ENCODE measurements at regions not wholly inside any gene's neighbourhood (a gene's known extent, or its start where the extent isn't known, plus 50 kb on each side); places are given as distances from the start of the nearest gene placed in this dataset.

- H3K9me2 ChIP-seq (replicated peaks; ENCODE audit: insufficient read depth, low read length): no peaks in the 10 kb centered on the region
- H3K36me3 ChIP-seq (ENCODE audit: insufficient read depth, low read length): no peaks in the 10 kb centered on the region
- H3K27ac ChIP-seq (ENCODE audit: low read length): no peak overlapping the region
- no peaks in the 10 kb centered on the region for H3K9me3 ChIP-seq (ENCODE audit: low read length)
- no peaks in the 10 kb centered on the region for H4K20me1 ChIP-seq (ENCODE audit: insufficient read depth, low read depth, low read length)
- H3K27me3 ChIP-seq (ENCODE audit: low read length): peaks cover 2% of the 10 kb centered on the region; the same call in 1 of the 2 replicates
- H3K4me3 ChIP-seq (ENCODE audit: low read length): no peak overlapping the region
- H2AFZ ChIP-seq (ENCODE audit: low read length): no peak overlapping the region
- DNase-seq: no peak
- H3K4me2 ChIP-seq (ENCODE audit: low read depth, low read length, poor library complexity, severe bottlenecking): no peak overlapping the region
- H3K79me2 ChIP-seq (ENCODE audit: low read length): no peaks in the 10 kb centered on the region
- H3K4me1 ChIP-seq (ENCODE audit: low read length): no peaks in the 10 kb centered on the region
- no peak overlapping the region for H3K9ac ChIP-seq (ENCODE audit: low read length)
Observed at GRCh38 chr21:17738176-17738953, 80.8 kb downstream of the C21orf91 start.

- Histone ChIP-seq H3K79me2 (ENCODE audit: low read length) (no peaks in the 10 kb centered on the region), H4K20me1 (ENCODE audit: insufficient read depth, low read depth, low read length) (no peaks in the 10 kb centered on the region), H2AFZ (ENCODE audit: low read length) (no peak overlapping the region), H3K4me1 (ENCODE audit: low read length) (no peaks in the 10 kb centered on the region), H3K9ac (ENCODE audit: low read length) (no peak overlapping the region), H3K27me3 (ENCODE audit: low read length) (peaks cover 2% of the 10 kb centered on the region; the same call in 1 of the 2 replicates), H3K27ac (ENCODE audit: low read length) (no peak overlapping the region), H3K4me3 (ENCODE audit: low read length) (no peak overlapping the region), H3K4me2 (ENCODE audit: low read depth, low read length, poor library complexity, severe bottlenecking) (no peak overlapping the region), H3K9me3 (ENCODE audit: low read length) (no peaks in the 10 kb centered on the region), H3K9me2 (replicated peaks; ENCODE audit: insufficient read depth, low read length) (no peaks in the 10 kb centered on the region), H3K36me3 (ENCODE audit: insufficient read depth, low read length) (no peaks in the 10 kb centered on the region)
- DNase-seq: no peak
Observed at GRCh38 chr21:17736072-17736471, 83.1 kb downstream of the C21orf91 start.

- no peak overlapping the region for H3K4me3 ChIP-seq (ENCODE audit: low read length)
- H3K4me2 ChIP-seq (ENCODE audit: low read depth, low read length, poor library complexity, severe bottlenecking): no peak overlapping the region
- H4K20me1 ChIP-seq (ENCODE audit: insufficient read depth, low read depth, low read length): no peaks in the 10 kb centered on the region
- no peaks in the 10 kb centered on the region for H3K9me2 ChIP-seq (replicated peaks; ENCODE audit: insufficient read depth, low read length)
- no peaks in the 10 kb centered on the region for H3K4me1 ChIP-seq (ENCODE audit: low read length)
- H3K36me3 ChIP-seq (ENCODE audit: insufficient read depth, low read length): no peaks in the 10 kb centered on the region
- no peak overlapping the region for H2AFZ ChIP-seq (ENCODE audit: low read length)
- H3K27me3 ChIP-seq (ENCODE audit: low read length): peaks cover 2% of the 10 kb centered on the region; the same call in 1 of the 2 replicates
- no peak overlapping the region for H3K9ac ChIP-seq (ENCODE audit: low read length)
- H3K9me3 ChIP-seq (ENCODE audit: low read length): no peaks in the 10 kb centered on the region
- no peaks in the 10 kb centered on the region for H3K79me2 ChIP-seq (ENCODE audit: low read length)
- no peak overlapping the region for H3K27ac ChIP-seq (ENCODE audit: low read length)
- DNase-seq: no peak
Observed at GRCh38 chr21:17733209-17733608, 85.9 kb downstream of the C21orf91 start.

- no peaks in the 10 kb centered on the region for H3K79me2 ChIP-seq (ENCODE audit: low read length)
- H3K9me3 ChIP-seq (ENCODE audit: low read length): no peaks in the 10 kb centered on the region
- H3K9ac ChIP-seq (ENCODE audit: low read length): no peak overlapping the region
- DNase-seq: no peak
- no peaks in the 10 kb centered on the region for H3K27me3 ChIP-seq (ENCODE audit: low read length)
- H4K20me1 ChIP-seq (ENCODE audit: insufficient read depth, low read depth, low read length): no peaks in the 10 kb centered on the region
- H3K9me2 ChIP-seq (replicated peaks; ENCODE audit: insufficient read depth, low read length): no peaks in the 10 kb centered on the region
- no peak overlapping the region for H3K4me2 ChIP-seq (ENCODE audit: low read depth, low read length, poor library complexity, severe bottlenecking)
- H3K36me3 ChIP-seq (ENCODE audit: insufficient read depth, low read length): no peaks in the 10 kb centered on the region
- no peak overlapping the region for H3K27ac ChIP-seq (ENCODE audit: low read length)
- no peak overlapping the region for H2AFZ ChIP-seq (ENCODE audit: low read length)
- H3K4me1 ChIP-seq (ENCODE audit: low read length): no peaks in the 10 kb centered on the region
- H3K4me3 ChIP-seq (ENCODE audit: low read length): no peak overlapping the region
Observed at GRCh38 chr21:17732306-17732705, 86.8 kb downstream of the C21orf91 start.

GRCh38 chr21:17731554-17731953 is 87.6 kb downstream of the C21orf91 start:
- no peaks in the 10 kb centered on the region for H3K9me2 ChIP-seq (replicated peaks; ENCODE audit: insufficient read depth, low read length)
- H3K27me3 ChIP-seq (ENCODE audit: low read length): no peaks in the 10 kb centered on the region

GRCh38 chr21:17730782-17731181 is 88.4 kb downstream of the C21orf91 start:
- no peaks in the 10 kb centered on the region for H3K79me2 ChIP-seq (ENCODE audit: low read length)
- no peak overlapping the region for H3K4me2 ChIP-seq (ENCODE audit: low read depth, low read length, poor library complexity, severe bottlenecking)

More at GRCh38 chr21:17731554-17731953, 87.6 kb downstream of the C21orf91 start:
- no peaks in the 10 kb centered on the region for H3K36me3 ChIP-seq (ENCODE audit: insufficient read depth, low read length)
- no peak overlapping the region for H3K4me3 ChIP-seq (ENCODE audit: low read length)
- DNase-seq: no peak
- H3K79me2 ChIP-seq (ENCODE audit: low read length): no peaks in the 10 kb centered on the region
- H3K4me2 ChIP-seq (ENCODE audit: low read depth, low read length, poor library complexity, severe bottlenecking): no peak overlapping the region
- H3K9me3 ChIP-seq (ENCODE audit: low read length): no peaks in the 10 kb centered on the region
- H4K20me1 ChIP-seq (ENCODE audit: insufficient read depth, low read depth, low read length): no peaks in the 10 kb centered on the region
- no peak overlapping the region for H2AFZ ChIP-seq (ENCODE audit: low read length)
- H3K27ac ChIP-seq (ENCODE audit: low read length): no peak overlapping the region
- H3K9ac ChIP-seq (ENCODE audit: low read length): no peak overlapping the region
- no peaks in the 10 kb centered on the region for H3K4me1 ChIP-seq (ENCODE audit: low read length)

GRCh38 chr21:17729455-17729854 is 89.7 kb downstream of the C21orf91 start:
- H3K36me3 ChIP-seq (ENCODE audit: insufficient read depth, low read length): no peaks in the 10 kb centered on the region
- no peaks in the 10 kb centered on the region for H3K9me2 ChIP-seq (replicated peaks; ENCODE audit: insufficient read depth, low read length)
- H3K79me2 ChIP-seq (ENCODE audit: low read length): no peaks in the 10 kb centered on the region
- H3K27me3 ChIP-seq (ENCODE audit: low read length): no peaks in the 10 kb centered on the region
- no peaks in the 10 kb centered on the region for H4K20me1 ChIP-seq (ENCODE audit: insufficient read depth, low read depth, low read length)
- no peak overlapping the region for H3K4me2 ChIP-seq (ENCODE audit: low read depth, low read length, poor library complexity, severe bottlenecking)
- H2AFZ ChIP-seq (ENCODE audit: low read length): no peak overlapping the region
- no peak for DNase-seq
- H3K9ac ChIP-seq (ENCODE audit: low read length): no peak overlapping the region
- H3K4me1 ChIP-seq (ENCODE audit: low read length): no peaks in the 10 kb centered on the region
- no peak overlapping the region for H3K4me3 ChIP-seq (ENCODE audit: low read length)
- no peak overlapping the region for H3K27ac ChIP-seq (ENCODE audit: low read length)
- no peaks in the 10 kb centered on the region for H3K9me3 ChIP-seq (ENCODE audit: low read length)

More at GRCh38 chr21:17730782-17731181, 88.4 kb downstream of the C21orf91 start:
- H4K20me1 ChIP-seq (ENCODE audit: insufficient read depth, low read depth, low read length): no peaks in the 10 kb centered on the region
- H3K9me3 ChIP-seq (ENCODE audit: low read length): no peaks in the 10 kb centered on the region
- no peaks in the 10 kb centered on the region for H3K36me3 ChIP-seq (ENCODE audit: insufficient read depth, low read length)
- H3K4me3 ChIP-seq (ENCODE audit: low read length): no peak overlapping the region
- no peaks in the 10 kb centered on the region for H3K4me1 ChIP-seq (ENCODE audit: low read length)
- no peak overlapping the region for H3K27ac ChIP-seq (ENCODE audit: low read length)
- no peak for DNase-seq
- H3K9me2 ChIP-seq (replicated peaks; ENCODE audit: insufficient read depth, low read length): no peaks in the 10 kb centered on the region
- H3K9ac ChIP-seq (ENCODE audit: low read length): no peak overlapping the region
- H2AFZ ChIP-seq (ENCODE audit: low read length): no peak overlapping the region
- no peaks in the 10 kb centered on the region for H3K27me3 ChIP-seq (ENCODE audit: low read length)

GRCh38 chr21:17727361-17727760 is 91.8 kb downstream of the C21orf91 start:
- Histone ChIP-seq H3K9ac (ENCODE audit: low read length) (no peak overlapping the region), H3K9me2 (replicated peaks; ENCODE audit: insufficient read depth, low read length) (no peaks in the 10 kb centered on the region), H4K20me1 (ENCODE audit: insufficient read depth, low read depth, low read length) (no peaks in the 10 kb centered on the region), H2AFZ (ENCODE audit: low read length) (no peak overlapping the region), H3K27ac (ENCODE audit: low read length) (no peak overlapping the region), H3K36me3 (ENCODE audit: insufficient read depth, low read length) (no peaks in the 10 kb centered on the region), H3K79me2 (ENCODE audit: low read length) (no peaks in the 10 kb centered on the region), H3K27me3 (ENCODE audit: low read length) (no peaks in the 10 kb centered on the region), H3K4me2 (ENCODE audit: low read depth, low read length, poor library complexity, severe bottlenecking) (no peak overlapping the region), H3K4me1 (ENCODE audit: low read length) (no peaks in the 10 kb centered on the region), H3K4me3 (ENCODE audit: low read length) (no peak overlapping the region), H3K9me3 (ENCODE audit: low read length) (no peaks in the 10 kb centered on the region)
- DNase-seq: no peak

All from Karpas-422 (cell line).